Natural killer cell (primary cell): ENCODE measurements at regions not wholly inside any gene's neighbourhood (a gene's known extent, or its start where the extent isn't known, plus 50 kb on each side); places are given as distances from the start of the nearest gene placed in this dataset.

ENCODE experiments used
- ATAC-seq, 3 donors: fragments of 150-1000 bp in 2 of 3; fragments of 200-7000 bp in 1 of 3; cut with Tn5 transposase; 1 replicate in 1 of 3; 2 replicates in 2 of 3; pipeline ENCODE4 v1.10.0; 2021; ENCODE audit warnings: mild to moderate bottlenecking in 2 of 3, moderate library complexity in 2 of 3
- DNase-seq, 2 donors: peaks; one replicate each; pipeline versions ENCODE4 v3.0.0 to v3.0.0-alpha.2; 2013 to 2021; ENCODE audit warnings: mixed read lengths in 1 of 2
- H3K27ac ChIP-seq: one replicate; pipeline ENCODE4 v1.5.1; 2013; ENCODE audit warnings: mild to moderate bottlenecking, low read length
- H3K27me3 ChIP-seq: one replicate; pipeline ENCODE4 v1.6.1; 2013; ENCODE audit warnings: low read length; ENCODE audit not compliant: control insufficient read depth, insufficient read depth
- H3K36me3 ChIP-seq: one replicate; pipeline ENCODE4 v1.6.1; 2013; ENCODE audit warnings: low read length; ENCODE audit not compliant: control insufficient read depth, insufficient read depth
- H3K4me1 ChIP-seq: one replicate; pipeline ENCODE4 v1.6.1; 2013; ENCODE audit warnings: low read length; ENCODE audit not compliant: control insufficient read depth, insufficient read depth
- H3K4me3 ChIP-seq: one replicate; pipeline ENCODE4 v1.5.1; 2013; ENCODE audit warnings: low read length
- H3K9me3 ChIP-seq: one replicate; pipeline ENCODE4 v1.6.1; 2013; ENCODE audit warnings: low read length; ENCODE audit not compliant: control insufficient read depth, insufficient read depth
- H3K27ac Mint-ChIP-seq, 2 donors: one replicate each; pipeline ENCODE4 v1.8.0; 2022; ENCODE audit warnings: mild to moderate bottlenecking in 2 of 2, mixed read lengths in 2 of 2, moderate library complexity in 1 of 2
- H3K27me3 Mint-ChIP-seq, 2 donors: one replicate each; pipeline ENCODE4 v1.8.0; 2022; ENCODE audit warnings: low read depth in 2 of 2, mixed read lengths in 2 of 2
- H3K36me3 Mint-ChIP-seq: one replicate; pipeline ENCODE4 v1.8.0; 2022; ENCODE audit warnings: mixed read lengths
- H3K4me1 Mint-ChIP-seq, 2 donors: one replicate each; pipeline ENCODE4 v1.8.0; 2022; ENCODE audit warnings: mixed read lengths in 2 of 2
- H3K4me3 Mint-ChIP-seq: one replicate; pipeline ENCODE4 v1.8.0; 2022; ENCODE audit warnings: mild to moderate bottlenecking, moderate library complexity, mixed read lengths
- H3K9me3 Mint-ChIP-seq, 2 donors: one replicate each; pipeline ENCODE4 v1.8.0; 2022; ENCODE audit warnings: mixed read lengths in 2 of 2
- CTCF ChIP-seq: fragments of 200-600 bp; IDR thresholded peaks from one replicate; pipeline ENCODE4 v1.8.0; 2022; ENCODE audit warnings: antibody characterized with exemption
- WGBS: methylation state at CpG from one replicate; pipeline ENCODE4 v1.1.7; 2013; ENCODE audit warnings: missing lambda C conversion rate; ENCODE audit not compliant: insufficient coverage; 5-methylcytosine and 5-hydroxymethylcytosine counted together
- intact Hi-C: fragments of 100-400 bp; cut with micrococcal nuclease; formaldehyde crosslinking; loops from one replicate; pipeline ENCODE4 v1.14.2; 2022

- no peaks in the 10 kb centered on the region for H3K36me3 Mint-ChIP-seq
- no peaks in the 10 kb centered on the region for H3K4me1 Mint-ChIP-seq
- H3K4me1 ChIP-seq, result no peaks in the 10 kb centered on the region
- ATAC-seq, result no peak
- H3K27me3 Mint-ChIP-seq, result peaks cover 5 to 10% of the 10 kb centered on the region in 2 donors
- WGBS, result 78% methylated on average over 2 of the region's 2 CpGs
- intact Hi-C loops, result no loop called here
- no peak overlapping the region for H3K4me3 Mint-ChIP-seq
- DNase-seq, result no peak
- no peak overlapping the region for H3K4me3 ChIP-seq
- no peaks in the 10 kb centered on the region for H3K36me3 ChIP-seq
- H3K9me3 ChIP-seq, result no peaks in the 10 kb centered on the region
- H3K9me3 Mint-ChIP-seq, result no peaks in the 10 kb centered on the region
- H3K27ac ChIP-seq, result no peak overlapping the region
- no peak for TF ChIP-seq CTCF
- no peak overlapping the region for H3K27ac Mint-ChIP-seq
- peaks cover 2% of the 10 kb centered on the region for H3K27me3 ChIP-seq
Observed at GRCh38 chr9:85334228-85334627, 407.5 kb downstream of the AGTPBP1 start.

GRCh38 chr9:85332487-85332886 is 409.3 kb downstream of the AGTPBP1 start:
- Histone ChIP-seq H3K9me3 (no peaks in the 10 kb centered on the region), H3K4me3 (no peak overlapping the region), H3K27me3 (no peaks in the 10 kb centered on the region), H3K36me3 (no peaks in the 10 kb centered on the region), H3K27ac (no peak overlapping the region), H3K4me1 (no peaks in the 10 kb centered on the region)
- H3K4me1 Mint-ChIP-seq, result no peaks in the 10 kb centered on the region
- ATAC-seq, result peak in 1 of 3 donors; percentile 21
- H3K36me3 Mint-ChIP-seq, result no peaks in the 10 kb centered on the region
- no peak for TF ChIP-seq CTCF
- no peak for DNase-seq
- 87% methylated on average over 4 of the region's 4 CpGs for WGBS
- intact Hi-C loops, result no loop called here
- no peak overlapping the region for H3K4me3 Mint-ChIP-seq
- no peak overlapping the region for H3K27ac Mint-ChIP-seq
- no peaks in the 10 kb centered on the region for H3K9me3 Mint-ChIP-seq
- H3K27me3 Mint-ChIP-seq, result peaks cover 4 to 8% of the 10 kb centered on the region in 2 donors

- H3K9me3 Mint-ChIP-seq, result no peaks in the 10 kb centered on the region
- no peaks in the 10 kb centered on the region for H3K4me1 Mint-ChIP-seq
- H3K27me3 Mint-ChIP-seq, result peaks cover 9 to 16% of the 10 kb centered on the region in 2 donors
- Histone ChIP-seq H3K27me3 (no peaks in the 10 kb centered on the region), H3K4me3 (no peak overlapping the region), H3K27ac (no peak overlapping the region), H3K36me3 (no peaks in the 10 kb centered on the region), H3K4me1 (no peaks in the 10 kb centered on the region), H3K9me3 (no peaks in the 10 kb centered on the region)
- no peak overlapping the region for H3K27ac Mint-ChIP-seq
- intact Hi-C loops, result no loop called here
- no peak overlapping the region for H3K4me3 Mint-ChIP-seq
- ATAC-seq, result no peak
- 20% methylated on average over 1 of the region's 1 CpG for WGBS
- no peaks in the 10 kb centered on the region for H3K36me3 Mint-ChIP-seq
- no peak for DNase-seq
- TF ChIP-seq CTCF, result no peak
Observed at GRCh38 chr9:85331626-85332025, 410.1 kb downstream of the AGTPBP1 start.

DNA sequence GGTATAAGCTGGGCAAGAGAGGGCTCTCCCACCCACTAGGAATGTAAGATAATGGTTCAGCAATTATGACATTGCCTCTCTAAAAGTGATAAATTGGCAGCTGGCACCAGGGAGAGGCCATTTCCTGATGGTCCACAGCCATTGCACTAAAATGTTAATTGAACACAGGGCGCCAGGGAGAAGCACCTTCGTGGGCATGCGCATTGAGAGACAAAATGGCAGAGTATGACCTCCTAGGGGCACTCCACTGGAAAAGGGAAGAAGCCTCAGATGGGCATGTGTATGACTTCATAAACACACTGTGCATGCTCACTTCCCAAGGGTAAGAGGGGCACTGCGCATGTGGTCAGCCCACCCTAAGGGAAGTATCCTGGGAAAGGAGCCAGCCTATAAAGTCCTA is 419.2 kb downstream of the AGTPBP1 start:
- Histone ChIP-seq H3K4me1 (no peaks in the 10 kb centered on the region), H3K4me3 (no peak overlapping the region), H3K36me3 (no peaks in the 10 kb centered on the region), H3K27me3 (no peaks in the 10 kb centered on the region), H3K9me3 (peaks cover 4% of the 10 kb centered on the region), H3K27ac (no peak overlapping the region)
- intact Hi-C loops, result no loop called here
- 91% methylated on average over 4 of the region's 4 CpGs for WGBS
- H3K36me3 Mint-ChIP-seq, result peaks cover 10% of the 10 kb centered on the region
- peaks cover 19 to 26% of the 10 kb centered on the region in 2 donors for H3K27me3 Mint-ChIP-seq
- peaks cover 2 to 3% of the 10 kb centered on the region in 2 donors for H3K9me3 Mint-ChIP-seq
- no peak overlapping the region for H3K4me3 Mint-ChIP-seq
- DNase-seq, result no peak
- no peak overlapping the region for H3K27ac Mint-ChIP-seq
- ATAC-seq, result no peak
- no peak for TF ChIP-seq CTCF
- H3K4me1 Mint-ChIP-seq, result no peaks in the 10 kb centered on the region
